ENCODE measurements at regions not wholly inside any gene's neighbourhood (a gene's known extent, or its start where the extent isn't known, plus 50 kb on each side); places are given as distances from the start of the nearest gene placed in this dataset.
"Not testable (repeated sequence)": the region's sequence is repeated elsewhere in the genome, so short reads cannot be mapped to it uniquely, and the experiment has no call there.

DNA sequence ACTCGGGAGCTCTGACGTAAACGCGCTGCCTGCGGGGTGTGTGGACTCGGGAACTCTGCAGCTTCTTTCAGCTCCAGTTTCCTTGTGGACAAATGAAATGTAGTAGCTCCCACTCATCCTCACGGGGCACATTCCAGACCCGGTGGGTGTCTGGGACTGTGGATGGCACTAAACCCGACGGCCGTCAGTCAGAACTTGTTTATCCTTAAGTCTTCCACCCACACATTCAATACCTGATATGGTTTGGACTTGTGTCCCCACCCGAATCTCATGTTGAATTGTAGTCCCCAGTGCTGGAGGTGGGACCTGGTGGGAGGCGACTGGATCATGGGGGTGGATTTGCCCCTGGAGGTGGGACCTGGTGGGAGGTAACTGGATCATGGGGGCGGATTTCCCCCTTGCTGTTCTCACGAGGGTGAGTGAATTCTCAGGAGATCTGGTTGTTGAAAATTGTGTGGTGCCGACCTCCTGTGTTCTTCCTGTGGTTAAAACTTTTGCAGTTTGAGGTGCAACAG lies 81.2 kb upstream of the SNTG2 start:
- DNase-seq (ENCODE audit: unreplicated experiment): no peak
- H3K36me3 Mint-ChIP-seq (ENCODE audit: insufficient read depth, unreplicated experiment): no peaks in the 10 kb centered on the region
- BruUV-seq (replicated peaks): no TSS peak
- ChIA-PET CTCF (no interaction called here), POLR2A (no interaction called here)
- H3K27ac Mint-ChIP-seq (ENCODE audit: low read depth, unreplicated experiment): no peak overlapping the region
- no peak overlapping the region for H3K4me3 Mint-ChIP-seq (ENCODE audit: unreplicated experiment)
- TF ChIP-seq, protein P1, sequence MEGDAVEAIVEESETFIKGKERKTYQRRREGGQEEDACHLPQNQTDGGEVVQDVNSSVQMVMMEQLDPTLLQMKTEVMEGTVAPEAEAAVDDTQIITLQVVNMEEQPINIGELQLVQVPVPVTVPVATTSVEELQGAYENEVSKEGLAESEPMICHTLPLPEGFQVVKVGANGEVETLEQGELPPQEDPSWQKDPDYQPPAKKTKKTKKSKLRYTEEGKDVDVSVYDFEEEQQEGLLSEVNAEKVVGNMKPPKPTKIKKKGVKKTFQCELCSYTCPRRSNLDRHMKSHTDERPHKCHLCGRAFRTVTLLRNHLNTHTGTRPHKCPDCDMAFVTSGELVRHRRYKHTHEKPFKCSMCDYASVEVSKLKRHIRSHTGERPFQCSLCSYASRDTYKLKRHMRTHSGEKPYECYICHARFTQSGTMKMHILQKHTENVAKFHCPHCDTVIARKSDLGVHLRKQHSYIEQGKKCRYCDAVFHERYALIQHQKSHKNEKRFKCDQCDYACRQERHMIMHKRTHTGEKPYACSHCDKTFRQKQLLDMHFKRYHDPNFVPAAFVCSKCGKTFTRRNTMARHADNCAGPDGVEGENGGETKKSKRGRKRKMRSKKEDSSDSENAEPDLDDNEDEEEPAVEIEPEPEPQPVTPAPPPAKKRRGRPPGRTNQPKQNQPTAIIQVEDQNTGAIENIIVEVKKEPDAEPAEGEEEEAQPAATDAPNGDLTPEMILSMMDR (IDR thresholded peaks at IDR 0.05; ENCODE audit: unreplicated experiment): no peak
- peaks cover 45% of the 10 kb centered on the region for H3K27me3 Mint-ChIP-seq (ENCODE audit: insufficient read depth, unreplicated experiment)
- no peaks in the 10 kb centered on the region for H3K4me1 Mint-ChIP-seq (ENCODE audit: insufficient read depth, unreplicated experiment)
- no peaks in the 10 kb centered on the region for H3K9me3 Mint-ChIP-seq (ENCODE audit: unreplicated experiment)
- intact Hi-C loops (cut with micrococcal nuclease): no loop called here

GRCh38 chr2:868857-869256 lies 81.8 kb upstream of the SNTG2 start:
- H3K27me3 Mint-ChIP-seq (ENCODE audit: insufficient read depth, unreplicated experiment): peaks cover 45% of the 10 kb centered on the region
- POLR2A ChIA-PET; intact Hi-C loops (cut with micrococcal nuclease); DNase-seq (ENCODE audit: unreplicated experiment); CTCF ChIA-PET; BruUV-seq (replicated peaks); H3K27ac Mint-ChIP-seq (ENCODE audit: low read depth, unreplicated experiment); H3K36me3 Mint-ChIP-seq (ENCODE audit: insufficient read depth, unreplicated experiment); H3K4me1 Mint-ChIP-seq (ENCODE audit: insufficient read depth, unreplicated experiment); H3K9me3 Mint-ChIP-seq (ENCODE audit: unreplicated experiment); H3K4me3 Mint-ChIP-seq (ENCODE audit: unreplicated experiment): not testable (repeated sequence)

- intact Hi-C loops (cut with micrococcal nuclease): no loop called here
- no TSS peak for BruUV-seq (replicated peaks)
- POLR2A ChIA-PET: no interaction called here
- H3K27me3 Mint-ChIP-seq (ENCODE audit: insufficient read depth, unreplicated experiment): peaks cover 49% of the 10 kb centered on the region
- no peaks in the 10 kb centered on the region for H3K36me3 Mint-ChIP-seq (ENCODE audit: insufficient read depth, unreplicated experiment)
- no peak overlapping the region for H3K27ac Mint-ChIP-seq (ENCODE audit: low read depth, unreplicated experiment)
- CTCF ChIA-PET: interaction anchor here (0.6 to 0.7 kb wide), 2 partner anchors 76 to 170 kb away, joined by 5 to 6 read pairs; no protein-coding TSS in a partner anchor
- no peaks in the 10 kb centered on the region for H3K9me3 Mint-ChIP-seq (ENCODE audit: unreplicated experiment)
- TF ChIP-seq, protein P1 (IDR thresholded peaks at IDR 0.05; ENCODE audit: unreplicated experiment): no peak
- no peaks in the 10 kb centered on the region for H3K4me1 Mint-ChIP-seq (ENCODE audit: insufficient read depth, unreplicated experiment)
- DNase-seq (ENCODE audit: unreplicated experiment): no peak
- no peak overlapping the region for H3K4me3 Mint-ChIP-seq (ENCODE audit: unreplicated experiment)
Observed at GRCh38 chr2:867296-867695, 83.4 kb upstream of the SNTG2 start.

- intact Hi-C loops (cut with micrococcal nuclease): no loop called here
- Mint-ChIP-seq H3K36me3 (ENCODE audit: insufficient read depth, unreplicated experiment) (no peaks in the 10 kb centered on the region), H3K4me3 (ENCODE audit: unreplicated experiment) (no peak overlapping the region), H3K27me3 (ENCODE audit: insufficient read depth, unreplicated experiment) (peaks cover 49% of the 10 kb centered on the region), H3K4me1 (ENCODE audit: insufficient read depth, unreplicated experiment) (no peaks in the 10 kb centered on the region), H3K9me3 (ENCODE audit: unreplicated experiment) (no peaks in the 10 kb centered on the region), H3K27ac (ENCODE audit: low read depth, unreplicated experiment) (no peak overlapping the region)
- ChIA-PET POLR2A (no interaction called here), CTCF (no interaction called here)
- TF ChIP-seq, protein P1 (IDR thresholded peaks at IDR 0.05; ENCODE audit: unreplicated experiment): no peak
- no peak for DNase-seq (ENCODE audit: unreplicated experiment)
- BruUV-seq (replicated peaks): no TSS peak
Observed at GRCh38 chr2:866887-867286, 83.8 kb upstream of the SNTG2 start.

Data from MCF 10A (cell line).